SK-N-SH (cell line): ENCODE measurements at regions not wholly inside any gene's neighbourhood (a gene's known extent, or its start where the extent isn't known, plus 50 kb on each side); places are given as distances from the start of the nearest gene placed in this dataset.

Experiments
- CTCF ChIA-PET: fragments of 300-600, 350-600 bp; formaldehyde crosslinking; extraction: SDS; loops from one replicate; lab custom pipeline; 2021; lab: Yijun Ruan, JAX
- POLR2A ChIA-PET: fragments of 350-600 bp; sonication (Branson Sonifier 250); formaldehyde crosslinking; extraction: SDS; loops from one replicate; lab custom pipeline; 2020; ENCODE audit warnings: antibody characterized with exemption, inconsistent platforms; lab: Yijun Ruan, JAX
- DNase-seq: peaks from one replicate; pipeline ENCODE4 v3.0.0; 2012
- H2AFZ ChIP-seq: fragments of 200-600 bp; sonication (generic); 2 replicates; pipeline ENCODE4 v1.8.1; 2016; ENCODE audit warnings: antibody characterized with exemption, mild to moderate bottlenecking, low read depth
- H3F3A ChIP-seq: fragments of 200-600 bp; sonication (generic); replicated peaks from 2 replicates; pipeline ENCODE3; 2016; ENCODE audit warnings: antibody characterized with exemption, mild to moderate bottlenecking; ENCODE audit not compliant: insufficient read depth
- H3K27ac ChIP-seq, 2 experiments: fragments of 200-500 bp in 1 of 2; fragments of 200-600 bp in 1 of 2; sonication (Bioruptor generic) in 1 of 2; sonication (generic), shearing (Covaris generic) in 1 of 2; 2 replicates each; pipeline versions ENCODE4 v1.5.1 to v1.6.1; 2014 to 2016; ENCODE audit warnings: low read depth in 2 of 2, inconsistent platforms in 1 of 2, low read length in 1 of 2, mild to moderate bottlenecking in 1 of 2, mixed read lengths in 1 of 2
- H3K27me3 ChIP-seq: fragments of 200-600 bp; sonication (generic), shearing (Covaris generic); 2 replicates; pipeline ENCODE4 v1.6.1; 2016; ENCODE audit warnings: mixed run types; ENCODE audit not compliant: insufficient read depth
- H3K36me3 ChIP-seq, 2 experiments: fragments of 200-500 bp in 1 of 2; fragments of 200-600 bp in 1 of 2; sonication (Bioruptor generic) in 1 of 2; sonication (generic) in 1 of 2; replicated peaks in 1 of 2; 2 replicates each; pipeline versions ENCODE3 to v1.5.1; 2014 to 2016; ENCODE audit warnings: low read length in 1 of 2, mild to moderate bottlenecking in 1 of 2; ENCODE audit not compliant: insufficient read depth in 2 of 2, control insufficient read depth in 1 of 2
- H3K4me1 ChIP-seq, 2 experiments: fragments of 200-500 bp in 1 of 2; fragments of 200-600 bp in 1 of 2; sonication (Bioruptor generic) in 1 of 2; sonication (generic), shearing (Covaris generic) in 1 of 2; 2 replicates each; pipeline versions ENCODE4 v1.5.1 to v1.6.1; 2014 to 2016; ENCODE audit warnings: low read depth in 1 of 2, low read length in 1 of 2, mixed run types in 1 of 2; ENCODE audit not compliant: insufficient read depth in 2 of 2, control insufficient read depth in 1 of 2
- H3K4me2 ChIP-seq: fragments of 200-600 bp; sonication (generic), shearing (Covaris generic); 2 replicates; pipeline ENCODE4 v1.6.1; 2017; ENCODE audit warnings: mixed run types
- H3K4me3 ChIP-seq, 2 experiments: fragments of 200-500 bp in 1 of 2; fragments of 200-600 bp in 1 of 2; sonication (Bioruptor generic) in 1 of 2; sonication (generic), shearing (Covaris generic) in 1 of 2; 2 replicates each; pipeline versions ENCODE4 v1.5.1 to v1.8.1; 2014 to 2016; ENCODE audit warnings: low read depth in 2 of 2, inconsistent platforms in 1 of 2, low read length in 1 of 2, mild to moderate bottlenecking in 1 of 2, mixed read lengths in 1 of 2, moderate library complexity in 1 of 2
- H3K79me2 ChIP-seq: fragments of 200-600 bp; sonication (generic); 2 replicates; pipeline ENCODE4 v1.8.1; 2017; ENCODE audit warnings: mild to moderate bottlenecking; ENCODE audit not compliant: insufficient read depth
- H3K9ac ChIP-seq: fragments of 200-600 bp; sonication (generic); 2 replicates; pipeline ENCODE4 v1.6.1; 2017; ENCODE audit warnings: mixed run types
- H3K9me2 ChIP-seq: fragments of 200-600 bp; sonication (generic); 2 replicates; pipeline ENCODE4 v1.6.1; 2017; ENCODE audit warnings: mixed run types
- H3K9me3 ChIP-seq: fragments of 200-600 bp; sonication (generic); 2 replicates; pipeline ENCODE4 v1.6.1; 2017; ENCODE audit warnings: mixed run types, mild to moderate bottlenecking, moderate library complexity
- H4K20me1 ChIP-seq: fragments of 200-600 bp; sonication (generic); 2 replicates; pipeline ENCODE4 v1.6.1; 2017; ENCODE audit warnings: mild to moderate bottlenecking, mixed run types; ENCODE audit not compliant: insufficient read depth
- CHD2 ChIP-seq: fragments of 150-350 bp; IDR thresholded peaks from 2 replicates; pipeline ENCODE4 v1.6.1; 2018; ENCODE audit warnings: low read length; ENCODE audit not compliant: partially characterized antibody
- CTCF ChIP-seq: fragments of 200-600 bp; sonication (generic); IDR thresholded peaks from 2 replicates; pipeline ENCODE4 v1.6.1; 2017; ENCODE audit warnings: antibody characterized with exemption, mild to moderate bottlenecking, moderate library complexity
- EZH2phosphoT487 ChIP-seq: fragments of 200-600 bp; sonication (generic); IDR thresholded peaks from 2 replicates; pipeline ENCODE4 v1.6.1; 2017; ENCODE audit warnings: low read depth, mixed run types, mild to moderate bottlenecking, antibody characterized with exemption, moderate library complexity, borderline replicate concordance
- FOXM1 ChIP-seq: IDR thresholded peaks from 2 replicates; pipeline ENCODE4 v1.4.0; 2012; ENCODE audit warnings: low read depth, mild to moderate bottlenecking
- GATA2 ChIP-seq: sonication (generic); formaldehyde crosslinking; IDR thresholded peaks from 2 replicates; pipeline ENCODE4 v1.5.0; 2020; ENCODE audit warnings: mild to moderate bottlenecking, missing genetic modification reagents
- IRF3 ChIP-seq: fragments of 150-350 bp; IDR thresholded peaks from 2 replicates; pipeline ENCODE4 v1.6.1; 2016; ENCODE audit warnings: mild to moderate bottlenecking, low read depth, low read length
- MAX ChIP-seq: IDR thresholded peaks from 2 replicates; pipeline ENCODE4 v1.4.0; 2012; ENCODE audit warnings: low read depth
- MXI1 ChIP-seq: IDR thresholded peaks from 2 replicates; pipeline ENCODE4 v1.6.1; 2012; ENCODE audit warnings: mild to moderate bottlenecking, low read depth, low read length, improper control_type of control experiment
- NFIC ChIP-seq: IDR thresholded peaks from 2 replicates; pipeline ENCODE4 v1.4.0; 2012; ENCODE audit warnings: borderline replicate concordance
- RAD21 ChIP-seq: IDR thresholded peaks from 2 replicates; pipeline ENCODE4 v1.6.1; 2012; ENCODE audit warnings: mild to moderate bottlenecking, low read length
- RCOR1 ChIP-seq: fragments of 150-350 bp; IDR thresholded peaks from 2 replicates; pipeline ENCODE4 v1.6.1; 2017; ENCODE audit warnings: antibody characterized with exemption, low read length
- SMC3 ChIP-seq: IDR thresholded peaks from 2 replicates; pipeline ENCODE4 v1.6.1; 2012; ENCODE audit warnings: low read depth, low read length, improper control_type of control experiment
- TCF12 ChIP-seq: IDR thresholded peaks from 2 replicates; pipeline ENCODE4 v1.4.0; 2012
- TEAD4 ChIP-seq: IDR thresholded peaks from 2 replicates; pipeline ENCODE4 v1.4.0; 2012; ENCODE audit warnings: mild to moderate bottlenecking, borderline replicate concordance; ENCODE audit not compliant: insufficient read depth
- WGBS: methylation state at CpG from one replicate; pipeline ENCODE4 v1.1.6; 2017; ENCODE audit warnings: low lambda C conversion rate; 5-methylcytosine and 5-hydroxymethylcytosine counted together

- Histone ChIP-seq H3K9me3 (no peaks in the 10 kb centered on the region; the same call in 1 of the 2 replicates), H3F3A (no peaks in the 10 kb centered on the region), H3K9me2 (no peaks in the 10 kb centered on the region), H3K4me3 (no peak overlapping the region), H3K27me3 (no peaks in the 10 kb centered on the region), H3K4me2 (no peak overlapping the region), H3K36me3 (no peaks in the 10 kb centered on the region), H3K9ac (no peak overlapping the region), H2AFZ (no peak overlapping the region), H3K27ac (no peak overlapping the region), H3K79me2 (no peaks in the 10 kb centered on the region), H3K4me1 (no peaks in the 10 kb centered on the region), H4K20me1 (no peaks in the 10 kb centered on the region)
- TF ChIP-seq RCOR1 (no peak), NFIC (no peak), TCF12 (no peak), FOXM1 (no peak), CHD2 (no peak), SMC3 (no peak), EZH2phosphoT487 (no peak), GATA2 (CRISPR knock-in tag) (no peak)
- DNase-seq = no peak
- 51% methylated on average over 21 of the region's 21 CpGs for WGBS
- ChIA-PET CTCF (no interaction called here), POLR2A (no interaction called here)
Measured at GRCh38 chr7:98493030-98493778, 92.3 kb upstream of the BAIAP2L1 start.

- POLR2A ChIA-PET = no interaction called here
- CTCF ChIA-PET = interaction anchor here (0.7 to 2.2 kb wide), 2 partner anchors 10 to 12 kb away, joined by 3 to 8 read pairs; no protein-coding TSS in a partner anchor
Measured at GRCh38 chr7:98488167-98488566, 87.3 kb upstream of the BAIAP2L1 start.

More at GRCh38 chr7:98488167-98488566, 87.3 kb upstream of the BAIAP2L1 start:
- no peaks in the 10 kb centered on the region for H3K4me1 ChIP-seq
- DNase-seq = no peak
- H3K27me3 ChIP-seq = no peaks in the 10 kb centered on the region
- H3K27ac ChIP-seq = no peak overlapping the region
- no peaks in the 10 kb centered on the region for H3K79me2 ChIP-seq
- no peak overlapping the region for H3K4me2 ChIP-seq
- H3K9ac ChIP-seq = no peak overlapping the region
- H3F3A ChIP-seq = no peaks in the 10 kb centered on the region
- no peaks in the 10 kb centered on the region for H3K36me3 ChIP-seq
- H3K9me2 ChIP-seq = no peaks in the 10 kb centered on the region
- H4K20me1 ChIP-seq = no peaks in the 10 kb centered on the region
- no peaks in the 10 kb centered on the region for H3K9me3 ChIP-seq
- no peak overlapping the region for H3K4me3 ChIP-seq
- WGBS = 23% methylated on average over 7 of the region's 7 CpGs
- TF ChIP-seq RCOR1 = no peak
- no peak for TF ChIP-seq TEAD4
- TF ChIP-seq MAX = no peak
- no peak for TF ChIP-seq IRF3
- no peak for TF ChIP-seq CTCF
- no peak for TF ChIP-seq MXI1
- no peak for TF ChIP-seq RAD21
- H2AFZ ChIP-seq = no peak overlapping the region
